PC-3 (cell line): ENCODE measurements at regions not wholly inside any gene's neighbourhood (a gene's known extent, or its start where the extent isn't known, plus 50 kb on each side); places are given as distances from the start of the nearest gene placed in this dataset.
A peak's percentile ranks its signal among the peaks of the same experiment; 100 is the strongest.

Experiments
- ATAC-seq: fragments of 200-7000 bp; cut with Tn5 transposase; 2 replicates; pipeline ENCODE4 v1.9.1; 2020; ENCODE audit warnings: mild to moderate bottlenecking, moderate library complexity
- BruUV-seq: library from RNA; stranded (reverse); fragments of 400-500 nt; replicated peaks from 2 replicates; lab custom pipeline; 2021; lab: Mats Ljungman, UMichigan
- CTCF ChIA-PET: fragments of 300-600 bp; sonication (Branson Sonifier 250); formaldehyde crosslinking; loops from one replicate; lab custom pipeline; 2022; ENCODE audit warnings: antibody characterized with exemption; lab: Charles Lee
- POLR2A ChIA-PET: fragments of 300-600 bp; sonication (Branson Sonifier 250); formaldehyde crosslinking; loops from one replicate; lab custom pipeline; 2022; ENCODE audit warnings: antibody characterized with exemption; ENCODE audit not compliant: unreplicated experiment; lab: Charles Lee
- DNase-seq: peaks from one replicate; pipeline ENCODE4 v3.0.0-alpha.2; 2015
- H2AFZ ChIP-seq: fragments of 300-600 bp; sonication (generic); 2 replicates; pipeline ENCODE4 v1.6.0; 2016; ENCODE audit warnings: antibody characterized with exemption, low read length
- H3F3A ChIP-seq: fragments of 300-600 bp; sonication (generic); one replicate; pipeline ENCODE4 v1.6.0; 2017; ENCODE audit warnings: antibody characterized with exemption, low read length, control low read depth, mild to moderate bottlenecking; ENCODE audit not compliant: unreplicated experiment
- H3K27ac ChIP-seq: fragments of 300-600 bp; sonication (generic); 2 replicates; pipeline ENCODE4 v1.5.1; 2016; ENCODE audit warnings: mild to moderate bottlenecking, low read length
- H3K27me3 ChIP-seq: fragments of 300-600 bp; sonication (generic); 2 replicates; pipeline ENCODE4 v1.6.1; 2016; ENCODE audit warnings: low read length, mixed read lengths
- H3K36me3 ChIP-seq: fragments of 300-600 bp; sonication (generic); 2 replicates; pipeline ENCODE4 v1.6.1; 2016; ENCODE audit warnings: low read depth, mixed run types, low read length, mixed read lengths
- H3K4me1 ChIP-seq: fragments of 300-600 bp; sonication (generic); 2 replicates; pipeline ENCODE4 v1.5.1; 2016; ENCODE audit warnings: low read length; ENCODE audit not compliant: insufficient read depth
- H3K4me2 ChIP-seq: fragments of 300-600 bp; sonication (generic); 2 replicates; pipeline ENCODE4 v1.6.0; 2016; ENCODE audit warnings: low read length
- H3K4me3 ChIP-seq: fragments of 300-600 bp; sonication (generic); 2 replicates; pipeline ENCODE4 v1.5.1; 2016; ENCODE audit warnings: mild to moderate bottlenecking, low read length, mixed read lengths
- H3K79me2 ChIP-seq: fragments of 300-600 bp; sonication (generic); 2 replicates; pipeline ENCODE4 v1.6.1; 2017; ENCODE audit warnings: low read length, mixed read lengths
- H3K9ac ChIP-seq: fragments of 300-600 bp; sonication (generic); 2 replicates; pipeline ENCODE4 v1.6.0; 2016; ENCODE audit warnings: mild to moderate bottlenecking, low read length
- H3K9me2 ChIP-seq: fragments of 300-600 bp; sonication (generic); replicated peaks from 2 replicates; pipeline ENCODE4 v1.6.1; 2016; ENCODE audit warnings: mixed run types, low read length, mixed read lengths
- H3K9me3 ChIP-seq: fragments of 300-600 bp; sonication (generic); 2 replicates; pipeline ENCODE4 v1.6.1; 2016; ENCODE audit warnings: low read length, mixed read lengths
- H4K20me1 ChIP-seq: fragments of 300-600 bp; sonication (generic); 2 replicates; pipeline ENCODE4 v1.6.1; 2016; ENCODE audit warnings: low read length, mixed read lengths
- EZH2 ChIP-seq: fragments of 300-600 bp; sonication (generic); IDR thresholded peaks from one replicate; pipeline ENCODE4 v1.6.1; 2017; ENCODE audit warnings: antibody characterized with exemption, mild to moderate bottlenecking, low read length; ENCODE audit not compliant: unreplicated experiment
- EZH2phosphoT487 ChIP-seq: fragments of 300-600 bp; sonication (generic); IDR thresholded peaks from 2 replicates; pipeline ENCODE4 v1.6.1; 2018; ENCODE audit warnings: mild to moderate bottlenecking, antibody characterized with exemption, low read length, borderline replicate concordance
- intact Hi-C: fragments of 100-400 bp; cut with micrococcal nuclease; formaldehyde crosslinking; loops from 2 replicates; pipeline ENCODE4 v1.9.0; 2023
- TF ChIP-seq, protein P1 (sequence below): fragments of 300-600 bp; sonication (generic); conservative IDR thresholded peaks from 2 replicates; pipeline ENCODE4 v1.5.1; 2017; ENCODE audit warnings: antibody characterized with exemption, low read depth, mild to moderate bottlenecking, low read length

DNA sequence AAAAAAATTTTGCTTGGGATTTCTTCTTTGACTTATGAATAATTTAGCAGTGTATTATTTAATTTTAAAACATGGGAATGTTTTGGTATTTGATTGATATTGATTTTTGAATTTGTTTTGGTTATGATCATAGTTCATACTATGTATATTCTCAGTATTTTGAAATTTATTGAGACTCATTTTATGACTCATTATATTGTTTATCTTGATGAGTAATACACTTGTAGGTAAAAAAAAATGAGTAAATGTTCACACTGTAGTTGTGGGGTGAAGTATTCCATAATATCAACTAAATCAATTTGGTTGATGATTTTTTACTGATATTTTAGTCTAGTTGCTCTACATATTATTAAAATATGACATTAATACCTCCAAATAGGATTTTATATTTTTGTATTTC lies 1142.2 kb downstream of the ADGRL3 start:
- Histone ChIP-seq H3K27ac (no peak overlapping the region), H3K9ac (no peak overlapping the region), H3K27me3 (no peaks in the 10 kb centered on the region), H3K9me3 (0 out of 2 replicates have a peak, but pooled peaks cover 4% of the 10 kb centered on the region), H2AFZ (no peak overlapping the region), H3K79me2 (no peaks in the 10 kb centered on the region), H3K36me3 (no peaks in the 10 kb centered on the region), H3K4me2 (no peak overlapping the region), H4K20me1 (no peaks in the 10 kb centered on the region), H3K4me1 (peaks cover 7% of the 10 kb centered on the region; the same call in 1 of the 2 replicates), H3K9me2 (0 out of 2 replicates have a peak, but pooled peaks cover 4% of the 10 kb centered on the region), H3K4me3 (no peak overlapping the region), H3F3A (no peaks in the 10 kb centered on the region)
- ChIA-PET POLR2A (no interaction called here), CTCF (no interaction called here)
- TF ChIP-seq, protein P1, sequence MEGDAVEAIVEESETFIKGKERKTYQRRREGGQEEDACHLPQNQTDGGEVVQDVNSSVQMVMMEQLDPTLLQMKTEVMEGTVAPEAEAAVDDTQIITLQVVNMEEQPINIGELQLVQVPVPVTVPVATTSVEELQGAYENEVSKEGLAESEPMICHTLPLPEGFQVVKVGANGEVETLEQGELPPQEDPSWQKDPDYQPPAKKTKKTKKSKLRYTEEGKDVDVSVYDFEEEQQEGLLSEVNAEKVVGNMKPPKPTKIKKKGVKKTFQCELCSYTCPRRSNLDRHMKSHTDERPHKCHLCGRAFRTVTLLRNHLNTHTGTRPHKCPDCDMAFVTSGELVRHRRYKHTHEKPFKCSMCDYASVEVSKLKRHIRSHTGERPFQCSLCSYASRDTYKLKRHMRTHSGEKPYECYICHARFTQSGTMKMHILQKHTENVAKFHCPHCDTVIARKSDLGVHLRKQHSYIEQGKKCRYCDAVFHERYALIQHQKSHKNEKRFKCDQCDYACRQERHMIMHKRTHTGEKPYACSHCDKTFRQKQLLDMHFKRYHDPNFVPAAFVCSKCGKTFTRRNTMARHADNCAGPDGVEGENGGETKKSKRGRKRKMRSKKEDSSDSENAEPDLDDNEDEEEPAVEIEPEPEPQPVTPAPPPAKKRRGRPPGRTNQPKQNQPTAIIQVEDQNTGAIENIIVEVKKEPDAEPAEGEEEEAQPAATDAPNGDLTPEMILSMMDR = no peak
- TF ChIP-seq EZH2phosphoT487 = no peak
- TF ChIP-seq EZH2 = no peak
- BruUV-seq = no TSS peak
- intact Hi-C loops = no loop called here
- DNase-seq (peak; percentile 53), ATAC-seq (peak; percentile 81)

DNA sequence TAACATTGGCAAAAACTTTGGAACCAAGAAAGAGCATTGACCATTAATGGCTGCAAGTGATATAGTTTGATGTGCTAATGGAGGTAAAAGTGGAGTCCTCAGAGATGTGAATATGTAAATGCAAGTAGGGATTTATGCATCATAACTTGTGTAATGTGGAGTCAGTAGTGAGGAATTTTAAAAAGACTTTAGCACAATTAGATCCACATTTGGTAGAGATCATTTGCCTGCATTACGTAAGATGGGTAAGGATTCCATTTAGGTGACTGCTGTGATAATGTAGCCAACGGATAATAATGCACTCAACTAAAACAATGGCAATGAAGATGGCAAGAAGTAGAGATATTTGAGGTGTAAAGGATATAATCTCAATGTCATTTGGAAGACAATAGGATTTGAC lies 1128.4 kb downstream of the ADGRL3 start:
- intact Hi-C loops = no loop called here
- H3K79me2 ChIP-seq = no peaks in the 10 kb centered on the region
- H3F3A ChIP-seq = peaks cover 8% of the 10 kb centered on the region
- DNase-seq (peak; percentile 53), ATAC-seq (no peak; the same call in 1 of the 2 replicates)
- H3K9me3 ChIP-seq = no peaks in the 10 kb centered on the region
- CTCF ChIA-PET = no interaction called here
- H3K9ac ChIP-seq = no peak overlapping the region
- H2AFZ ChIP-seq = no peak overlapping the region
- H3K27me3 ChIP-seq = no peaks in the 10 kb centered on the region
- H3K4me1 ChIP-seq = peaks cover 17% of the 10 kb centered on the region
- H3K27ac ChIP-seq = peak overlapping the region; percentile 1; the same call in 1 of the 2 replicates
- no peak for TF ChIP-seq EZH2phosphoT487
- no peak for TF ChIP-seq EZH2
- TF ChIP-seq, protein P1 = no peak
- no peak overlapping the region for H3K4me3 ChIP-seq
- H3K36me3 ChIP-seq = no peaks in the 10 kb centered on the region
- BruUV-seq = no TSS peak
- POLR2A ChIA-PET = no interaction called here
- peak overlapping the region; percentile 27 for H3K4me2 ChIP-seq
- no peaks in the 10 kb centered on the region for H3K9me2 ChIP-seq
- no peaks in the 10 kb centered on the region for H4K20me1 ChIP-seq

DNA sequence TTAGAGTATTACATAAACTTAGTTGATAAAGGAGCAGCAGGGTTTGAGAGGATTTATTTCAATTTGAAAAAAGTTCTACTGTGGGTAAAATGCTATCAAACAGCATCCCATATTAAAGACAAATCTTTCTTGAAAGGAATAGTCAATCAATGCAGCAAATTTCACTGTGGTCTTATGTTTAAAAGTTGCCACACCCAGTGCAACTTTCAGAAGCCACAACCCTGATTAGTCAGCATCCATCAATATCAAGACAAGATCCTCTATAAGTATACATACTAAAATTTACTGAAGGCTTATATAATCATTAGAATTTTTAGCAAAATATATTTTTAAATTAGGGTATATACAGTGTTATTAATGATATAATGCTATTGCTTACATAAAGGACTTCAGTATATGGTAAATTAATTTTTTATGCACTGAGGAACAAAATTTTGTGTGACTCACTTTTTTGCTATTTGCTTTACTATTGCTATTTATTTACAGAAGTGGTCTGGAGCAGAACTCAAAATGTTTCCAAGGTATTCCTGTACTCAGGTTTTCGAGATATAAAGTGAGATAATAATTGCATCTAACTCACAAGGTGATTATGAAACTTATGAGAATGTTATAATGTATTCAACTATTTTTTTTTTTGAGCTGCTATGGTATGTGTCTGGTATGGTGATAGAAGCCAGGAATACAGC lies 1127.6 kb downstream of the ADGRL3 start:
- H3K79me2 ChIP-seq = no peaks in the 10 kb centered on the region
- peaks cover 8% of the 10 kb centered on the region for H3F3A ChIP-seq
- H3K9me2 ChIP-seq = no peaks in the 10 kb centered on the region
- DNase-seq = peak; percentile 75
- H3K4me2 ChIP-seq = peak overlapping the region; percentile 27
- ChIA-PET POLR2A (no interaction called here), CTCF (no interaction called here)
- H3K27ac ChIP-seq = peak overlapping the region; percentile 19
- TF ChIP-seq, protein P1 = no peak
- TF ChIP-seq EZH2phosphoT487 = no peak
- TF ChIP-seq EZH2 = no peak
- no peaks in the 10 kb centered on the region for H3K36me3 ChIP-seq
- intact Hi-C loops = no loop called here
- H4K20me1 ChIP-seq = no peaks in the 10 kb centered on the region
- no peak overlapping the region for H3K4me3 ChIP-seq
- no peaks in the 10 kb centered on the region for H3K9me3 ChIP-seq
- BruUV-seq = no TSS peak
- peak; percentile 71 for ATAC-seq
- H3K9ac ChIP-seq = no peak overlapping the region
- H3K4me1 ChIP-seq = peaks cover 17% of the 10 kb centered on the region
- H2AFZ ChIP-seq = no peak overlapping the region
- H3K27me3 ChIP-seq = no peaks in the 10 kb centered on the region
